ENCODE measurements at regions not wholly inside any gene's neighbourhood (a gene's known extent, or its start where the extent isn't known, plus 50 kb on each side); places are given as distances from the start of the nearest gene placed in this dataset.
"Not testable (repeated sequence)": the region's sequence is repeated elsewhere in the genome, so short reads cannot be mapped to it uniquely, and the experiment has no call there.

GRCh38 chr17:36689089-36689667 is 87.8 kb downstream of the MRM1 start:
- TF ChIP-seq EZH2 (IDR thresholded peaks at IDR 0.05; ENCODE audit: borderline replicate concordance, low read depth, low read length, severe bottlenecking) = no peak
- Histone ChIP-seq H3K36me3 (ENCODE audit: insufficient read depth, low read length) (no peaks in the 10 kb centered on the region), H3K4me3 (ENCODE audit: low read depth in 1 of 2, low read length in 2 of 2) (no peak overlapping the region), H3K79me2 (ENCODE audit: insufficient read depth, low read length) (no peaks in the 10 kb centered on the region), H3K4me1 (ENCODE audit: insufficient read depth, low read length) (no peaks in the 10 kb centered on the region), H3K9ac (ENCODE audit: low read depth, low read length) (no peak overlapping the region), H3K4me2 (ENCODE audit: insufficient read depth, low read length) (no peak overlapping the region), H3K27ac (ENCODE audit: low read length) (no peak overlapping the region), H2AFZ (ENCODE audit: low read depth, low read length) (no peak overlapping the region), H3K27me3 (ENCODE audit: insufficient read depth, low read length, poor library complexity) (peaks cover 18% of the 10 kb centered on the region), H4K20me1 (ENCODE audit: insufficient read depth, low read length) (peaks cover 4% of the 10 kb centered on the region), H3K9me3 (ENCODE audit: insufficient read depth, low read length, severe bottlenecking) (no peaks in the 10 kb centered on the region)
- ATAC-seq (ENCODE audit: insufficient read depth, low read depth) = no peak
- no peak for DNase-seq

- no peak overlapping the region for H3K9ac ChIP-seq (ENCODE audit: low read depth, low read length)
- H3K79me2 ChIP-seq (ENCODE audit: insufficient read depth, low read length) = no peaks in the 10 kb centered on the region
- no peak overlapping the region for H3K27ac ChIP-seq (ENCODE audit: low read length)
- no peaks in the 10 kb centered on the region for H3K36me3 ChIP-seq (ENCODE audit: insufficient read depth, low read length)
- no peak for ATAC-seq (ENCODE audit: insufficient read depth, low read depth)
- DNase-seq = no peak
- TF ChIP-seq EZH2 (IDR thresholded peaks at IDR 0.05; ENCODE audit: borderline replicate concordance, low read depth, low read length, severe bottlenecking) (no peak), CTCF (IDR thresholded peaks at IDR 0.05; ENCODE audit: borderline replicate concordance, extremely low read depth, low read length, poor library complexity, severe bottlenecking) (no peak)
- no peak overlapping the region for H3K4me3 ChIP-seq (ENCODE audit: low read depth in 1 of 2, low read length in 2 of 2)
- H2AFZ ChIP-seq (ENCODE audit: low read depth, low read length) = no peak overlapping the region
- no peak overlapping the region for H3K4me2 ChIP-seq (ENCODE audit: insufficient read depth, low read length)
- H3K9me3 ChIP-seq (ENCODE audit: insufficient read depth, low read length, severe bottlenecking) = no peaks in the 10 kb centered on the region
- peaks cover 9% of the 10 kb centered on the region for H4K20me1 ChIP-seq (ENCODE audit: insufficient read depth, low read length)
- H3K4me1 ChIP-seq (ENCODE audit: insufficient read depth, low read length) = no peaks in the 10 kb centered on the region
- peaks cover 18% of the 10 kb centered on the region for H3K27me3 ChIP-seq (ENCODE audit: insufficient read depth, low read length, poor library complexity)
Measured at GRCh38 chr17:36690190-36690589, 88.8 kb downstream of the MRM1 start.

GRCh38 chr17:36691606-36692005 is 90.2 kb downstream of the MRM1 start:
- H3K36me3 ChIP-seq (ENCODE audit: insufficient read depth, low read length) = no peaks in the 10 kb centered on the region
- no peaks in the 10 kb centered on the region for H3K9me3 ChIP-seq (ENCODE audit: insufficient read depth, low read length, severe bottlenecking)
- ATAC-seq (ENCODE audit: insufficient read depth, low read depth) = no peak
- H3K4me1 ChIP-seq (ENCODE audit: insufficient read depth, low read length) = no peaks in the 10 kb centered on the region
- H3K4me3 ChIP-seq (ENCODE audit: low read depth in 1 of 2, low read length in 2 of 2) = no peak overlapping the region
- no peak overlapping the region for H3K4me2 ChIP-seq (ENCODE audit: insufficient read depth, low read length)
- DNase-seq = no peak
- H3K79me2 ChIP-seq (ENCODE audit: insufficient read depth, low read length) = no peaks in the 10 kb centered on the region
- no peak overlapping the region for H3K9ac ChIP-seq (ENCODE audit: low read depth, low read length)
- no peak overlapping the region for H3K27ac ChIP-seq (ENCODE audit: low read length)
- TF ChIP-seq CTCF (IDR thresholded peaks at IDR 0.05; ENCODE audit: borderline replicate concordance, extremely low read depth, low read length, poor library complexity, severe bottlenecking) (no peak), EZH2 (IDR thresholded peaks at IDR 0.05; ENCODE audit: borderline replicate concordance, low read depth, low read length, severe bottlenecking) (no peak)
- no peak overlapping the region for H2AFZ ChIP-seq (ENCODE audit: low read depth, low read length)
- peaks cover 9% of the 10 kb centered on the region for H4K20me1 ChIP-seq (ENCODE audit: insufficient read depth, low read length)
- H3K27me3 ChIP-seq (ENCODE audit: insufficient read depth, low read length, poor library complexity) = peaks cover 18% of the 10 kb centered on the region

- peaks cover 18% of the 10 kb centered on the region for H3K27me3 ChIP-seq (ENCODE audit: insufficient read depth, low read length, poor library complexity)
Measured at GRCh38 chr17:36695082-36695481, 93.7 kb downstream of the MRM1 start.

GRCh38 chr17:36695710-36696109 is 94.3 kb downstream of the MRM1 start:
- not testable (repeated sequence) for H3K27ac ChIP-seq (ENCODE audit: low read length); DNase-seq; ATAC-seq (ENCODE audit: insufficient read depth, low read depth); H3K9me3 ChIP-seq (ENCODE audit: insufficient read depth, low read length, severe bottlenecking); H3K9ac ChIP-seq (ENCODE audit: low read depth, low read length); H2AFZ ChIP-seq (ENCODE audit: low read depth, low read length); H3K4me3 ChIP-seq (ENCODE audit: low read depth in 1 of 2, low read length in 2 of 2); H3K36me3 ChIP-seq (ENCODE audit: insufficient read depth, low read length); H4K20me1 ChIP-seq (ENCODE audit: insufficient read depth, low read length); H3K79me2 ChIP-seq (ENCODE audit: insufficient read depth, low read length); H3K4me1 ChIP-seq (ENCODE audit: insufficient read depth, low read length); H3K4me2 ChIP-seq (ENCODE audit: insufficient read depth, low read length)
- H3K27me3 ChIP-seq (ENCODE audit: insufficient read depth, low read length, poor library complexity) = peaks cover 18% of the 10 kb centered on the region

More at GRCh38 chr17:36695082-36695481, 93.7 kb downstream of the MRM1 start:
- H3K79me2 ChIP-seq (ENCODE audit: insufficient read depth, low read length) = no peaks in the 10 kb centered on the region
- no peaks in the 10 kb centered on the region for H3K9me3 ChIP-seq (ENCODE audit: insufficient read depth, low read length, severe bottlenecking)
- H3K36me3 ChIP-seq (ENCODE audit: insufficient read depth, low read length) = no peaks in the 10 kb centered on the region
- no peaks in the 10 kb centered on the region for H3K4me1 ChIP-seq (ENCODE audit: insufficient read depth, low read length)
- DNase-seq (no peak), ATAC-seq (ENCODE audit: insufficient read depth, low read depth) (no peak)
- peaks cover 6% of the 10 kb centered on the region; the same call in 1 of the 2 replicates for H4K20me1 ChIP-seq (ENCODE audit: insufficient read depth, low read length)
- TF ChIP-seq CTCF (IDR thresholded peaks at IDR 0.05; ENCODE audit: borderline replicate concordance, extremely low read depth, low read length, poor library complexity, severe bottlenecking) (no peak), EZH2 (IDR thresholded peaks at IDR 0.05; ENCODE audit: borderline replicate concordance, low read depth, low read length, severe bottlenecking) (no peak)
- H3K27ac ChIP-seq (ENCODE audit: low read length) = no peak overlapping the region
- no peak overlapping the region for H3K9ac ChIP-seq (ENCODE audit: low read depth, low read length)
- H3K4me3 ChIP-seq (ENCODE audit: low read depth in 1 of 2, low read length in 2 of 2) = no peak overlapping the region
- H2AFZ ChIP-seq (ENCODE audit: low read depth, low read length) = no peak overlapping the region
- H3K4me2 ChIP-seq (ENCODE audit: insufficient read depth, low read length) = no peak overlapping the region

Data from DND-41 (cell line).